ENCODE measurements at regions not wholly inside any gene's neighbourhood (a gene's known extent, or its start where the extent isn't known, plus 50 kb on each side); places are given as distances from the start of the nearest gene placed in this dataset.

GRCh38 chr13:40409278-40409677 lies 257.2 kb downstream of the FOXO1 start:
- no peak for DNase-seq (ENCODE audit: low read depth in 3 of 3)

DNA sequence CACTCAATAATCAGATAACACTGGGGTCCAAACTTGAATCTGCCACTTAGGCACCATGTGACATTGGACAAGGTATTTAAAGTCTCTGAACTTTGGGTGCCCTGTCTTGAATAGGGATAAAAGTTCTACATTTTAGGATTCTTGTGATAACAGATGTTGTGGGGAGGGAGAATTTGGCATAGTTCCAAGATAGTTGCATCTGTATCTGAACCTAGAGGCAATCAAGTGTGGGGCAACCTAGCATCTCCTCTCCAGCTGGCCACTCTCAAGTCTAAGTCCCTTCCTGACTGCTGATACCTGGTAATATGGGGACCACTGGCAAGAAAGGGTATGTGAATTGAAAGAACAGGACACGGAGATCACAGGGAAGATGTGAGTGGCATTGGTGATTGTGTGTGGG lies 256.1 kb downstream of the FOXO1 start:
- DNase-seq (ENCODE audit: low read depth in 3 of 3), result no peak

- DNase-seq (ENCODE audit: low read depth in 3 of 3), result no peak
Measured at GRCh38 chr13:40420160-40420740, 246.2 kb downstream of the FOXO1 start.

DNA sequence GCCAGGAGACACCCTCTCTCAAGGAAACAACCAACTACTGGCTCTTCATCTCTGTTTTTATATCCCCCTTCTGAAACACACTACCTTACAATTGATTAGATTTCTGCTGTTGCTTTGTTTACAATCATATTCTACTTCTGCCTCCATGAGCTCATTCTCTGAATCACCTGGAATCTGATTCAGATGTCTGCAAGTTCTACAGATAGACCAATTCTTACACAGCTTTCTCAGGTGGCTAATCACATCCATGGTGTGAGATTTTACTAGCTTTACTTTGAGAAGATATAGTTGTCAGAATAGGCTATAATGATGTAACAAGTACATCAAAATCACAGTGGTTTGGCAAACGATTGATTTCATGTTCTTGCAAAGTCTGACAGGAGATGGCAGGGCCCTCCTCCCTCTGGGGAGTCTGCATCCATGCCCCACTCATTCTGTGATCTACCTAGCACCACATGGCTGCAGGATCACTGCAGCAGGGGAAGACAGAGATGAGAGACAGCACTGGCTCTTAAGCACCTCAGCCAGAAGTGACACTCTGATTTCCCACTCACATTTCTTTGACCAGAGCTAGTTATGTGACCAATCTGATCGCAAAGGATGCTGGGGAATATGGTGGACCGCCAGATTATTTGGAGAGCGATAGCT lies 243.7 kb downstream of the FOXO1 start:
- no peak for DNase-seq (ENCODE audit: low read depth in 3 of 3)

DNA sequence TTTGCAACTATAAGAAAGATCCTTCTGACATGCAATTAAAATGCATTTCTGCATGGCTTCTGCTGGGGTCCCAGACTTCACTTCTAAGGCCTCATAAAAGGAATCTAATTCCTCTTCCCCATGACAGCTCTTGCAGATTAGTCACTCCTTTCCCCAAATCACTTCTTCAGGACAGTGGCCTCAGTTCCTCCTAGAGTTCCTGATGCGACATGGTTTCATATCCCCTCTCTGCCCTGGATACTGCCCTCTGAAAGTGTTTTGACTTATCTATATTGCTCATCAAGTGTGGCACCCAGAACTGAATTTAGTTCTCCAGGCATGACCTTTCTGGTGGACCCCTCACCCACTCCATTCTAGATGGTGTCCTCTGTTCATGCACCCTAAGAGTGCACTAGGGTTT lies 238.1 kb downstream of the FOXO1 start:
- DNase-seq (ENCODE audit: low read depth in 3 of 3), result no peak

DNA sequence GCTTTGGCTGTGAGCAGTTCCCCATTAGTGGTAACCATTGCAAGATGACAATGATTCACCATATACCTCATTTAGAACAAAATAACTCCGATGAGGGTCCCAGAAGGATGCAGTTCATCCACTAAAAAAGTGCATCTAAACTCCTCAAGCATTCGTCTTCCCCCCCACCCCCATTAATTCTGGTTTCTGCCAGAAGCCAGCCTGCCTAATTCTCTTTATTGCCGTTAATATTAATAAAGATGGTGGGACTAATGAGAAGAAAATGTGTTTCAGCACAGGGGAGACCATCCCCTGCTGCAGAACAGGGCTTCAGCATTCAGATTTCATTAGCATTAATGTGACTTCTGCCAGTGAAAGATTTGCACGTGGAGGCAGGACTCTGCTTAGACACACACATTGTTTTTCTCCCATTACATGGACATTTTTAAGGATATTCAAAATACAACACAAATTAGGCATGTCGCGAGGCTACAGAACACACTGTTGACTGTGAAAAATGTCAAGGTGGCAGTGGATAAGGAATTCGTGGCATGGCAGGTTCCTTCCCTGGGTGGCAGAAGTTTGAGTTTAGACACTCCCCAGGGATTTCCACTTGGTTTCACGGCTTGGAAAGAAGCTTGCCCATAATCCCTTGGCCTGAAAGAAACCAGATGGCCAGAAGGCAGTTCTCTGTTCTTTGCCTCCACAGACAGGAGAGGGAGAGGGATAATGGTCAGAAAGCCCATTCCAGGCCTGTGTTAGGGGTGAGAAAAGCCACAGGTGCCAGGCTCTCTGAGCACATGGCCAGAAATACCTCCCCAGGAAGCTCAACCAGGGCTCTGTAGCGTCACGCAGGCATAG lies 236.5 kb downstream of the FOXO1 start:
- DNase-seq (ENCODE audit: low read depth in 3 of 3), result no peak

- DNase-seq (ENCODE audit: low read depth in 3 of 3), result no peak
Measured at GRCh38 chr13:40432018-40432978, 234.1 kb downstream of the FOXO1 start.

- DNase-seq (ENCODE audit: low read depth in 3 of 3), result no peak
Measured at GRCh38 chr13:40433001-40433400, 233.4 kb downstream of the FOXO1 start.

DNA sequence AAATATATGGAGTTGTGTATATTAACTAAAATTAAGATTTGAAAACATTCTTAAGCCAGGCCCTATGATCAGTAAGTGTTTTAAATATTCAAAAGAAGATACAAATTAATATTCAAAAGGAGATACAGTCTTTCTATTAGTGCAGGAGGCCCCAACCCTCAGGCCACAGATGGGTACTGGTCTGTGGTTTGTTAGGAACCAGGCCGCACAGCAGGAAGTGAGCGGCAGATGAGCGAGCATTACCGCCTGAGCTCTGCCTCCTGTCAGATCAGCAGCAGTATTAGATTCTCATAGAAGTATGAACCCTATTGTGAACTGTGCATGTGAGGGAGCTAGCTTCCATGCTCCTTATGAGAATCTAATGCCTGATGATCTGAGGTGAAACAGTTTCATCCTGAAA lies 232.9 kb downstream of the FOXO1 start:
- peak in 1 of 3 experiments; percentile 12 for DNase-seq (ENCODE audit: low read depth in 3 of 3)

- no peak for DNase-seq (ENCODE audit: low read depth in 3 of 3)
Measured at GRCh38 chr13:40434516-40435397, 231.7 kb downstream of the FOXO1 start.

DNA sequence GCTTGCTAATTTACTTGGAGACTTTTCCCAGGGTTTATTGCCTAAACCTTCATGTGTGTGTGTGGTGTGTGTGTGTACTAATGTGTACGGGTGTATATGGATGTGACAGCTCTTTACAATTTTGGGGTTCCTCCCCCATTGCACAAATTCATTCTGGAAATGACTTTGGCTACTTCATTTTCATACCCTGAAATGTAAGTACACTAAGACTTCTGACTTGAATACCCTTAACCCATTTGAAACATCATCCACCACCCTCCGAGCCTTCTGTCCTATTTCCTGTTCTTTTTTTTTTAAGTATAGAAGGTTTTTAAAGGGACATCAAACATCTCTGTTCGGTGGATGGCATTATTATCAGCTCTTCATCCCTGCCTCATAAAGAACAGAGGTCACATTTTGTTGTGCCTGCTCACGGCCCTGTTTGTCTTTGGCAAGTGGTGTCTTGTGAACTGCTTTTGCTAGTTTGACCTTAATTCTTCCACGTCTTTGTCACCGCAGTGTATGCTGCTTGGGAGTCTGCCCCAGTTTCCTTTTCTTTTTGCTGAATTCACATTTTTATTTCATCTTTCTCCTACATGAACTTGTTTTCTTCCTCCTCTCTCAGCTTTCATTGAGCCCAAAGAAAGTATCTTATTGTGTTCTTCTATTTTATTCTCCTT lies 228.3 kb downstream of the FOXO1 start:
- DNase-seq (ENCODE audit: low read depth in 3 of 3), result no peak

DNA sequence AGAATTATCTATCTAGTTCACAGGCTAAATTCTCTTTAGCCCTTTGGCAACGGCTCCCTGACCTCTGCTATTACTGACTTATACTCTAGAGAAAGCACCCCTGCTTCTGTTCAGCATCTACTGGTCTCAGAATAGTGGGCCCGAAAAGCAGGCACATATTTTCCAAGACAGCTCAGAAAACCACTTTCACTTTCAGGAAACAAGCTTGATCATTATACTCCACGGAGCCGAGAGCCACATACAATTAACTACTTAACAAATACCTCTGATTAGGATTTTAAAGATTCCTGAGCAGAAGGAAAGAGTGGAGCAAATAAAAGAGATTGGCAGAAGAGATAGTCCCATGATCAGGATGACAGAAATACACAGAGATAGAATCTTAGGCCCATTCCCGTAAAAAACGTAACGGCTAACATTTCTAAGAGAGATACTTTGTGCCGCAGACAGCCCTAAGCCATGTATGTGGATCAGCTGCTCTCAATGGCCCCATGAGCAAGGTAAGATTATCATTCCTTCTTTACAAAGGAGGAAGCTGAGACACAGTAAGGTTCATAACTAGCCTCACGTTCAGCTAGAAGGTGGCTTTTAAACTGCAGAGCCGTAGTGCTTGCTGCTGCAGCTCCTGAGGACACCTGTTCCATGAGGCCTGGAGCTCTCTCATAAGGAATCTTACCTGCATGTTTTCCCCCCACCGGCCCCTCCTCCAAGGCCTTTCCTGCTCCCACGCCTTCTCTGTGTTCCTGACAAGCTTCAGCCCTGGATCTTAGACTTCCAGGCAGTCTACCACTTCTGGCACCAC lies 227.2 kb downstream of the FOXO1 start:
- peak in 1 of 3 experiments; percentile 14 for DNase-seq (ENCODE audit: low read depth in 3 of 3)

DNA sequence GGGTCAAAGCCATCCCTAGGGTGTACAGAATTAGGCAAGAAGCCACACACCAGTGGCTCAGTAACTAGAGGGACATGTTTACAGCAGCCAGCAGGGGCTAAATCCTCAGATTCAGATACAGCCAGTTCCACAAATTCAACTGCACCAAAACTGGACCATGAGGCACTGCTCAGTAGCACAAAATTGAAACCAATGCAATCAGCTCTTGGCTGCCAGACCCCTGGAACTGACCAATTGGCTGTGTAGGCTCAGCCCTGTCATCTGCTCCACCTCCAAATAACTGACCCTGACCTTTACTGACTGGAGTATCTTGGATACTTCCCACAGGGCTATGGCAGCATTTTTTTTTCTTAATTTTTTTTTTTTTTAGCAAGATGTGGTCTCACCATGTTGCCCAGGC lies 226.5 kb downstream of the FOXO1 start:
- DNase-seq (ENCODE audit: low read depth in 3 of 3), result no peak

DNA sequence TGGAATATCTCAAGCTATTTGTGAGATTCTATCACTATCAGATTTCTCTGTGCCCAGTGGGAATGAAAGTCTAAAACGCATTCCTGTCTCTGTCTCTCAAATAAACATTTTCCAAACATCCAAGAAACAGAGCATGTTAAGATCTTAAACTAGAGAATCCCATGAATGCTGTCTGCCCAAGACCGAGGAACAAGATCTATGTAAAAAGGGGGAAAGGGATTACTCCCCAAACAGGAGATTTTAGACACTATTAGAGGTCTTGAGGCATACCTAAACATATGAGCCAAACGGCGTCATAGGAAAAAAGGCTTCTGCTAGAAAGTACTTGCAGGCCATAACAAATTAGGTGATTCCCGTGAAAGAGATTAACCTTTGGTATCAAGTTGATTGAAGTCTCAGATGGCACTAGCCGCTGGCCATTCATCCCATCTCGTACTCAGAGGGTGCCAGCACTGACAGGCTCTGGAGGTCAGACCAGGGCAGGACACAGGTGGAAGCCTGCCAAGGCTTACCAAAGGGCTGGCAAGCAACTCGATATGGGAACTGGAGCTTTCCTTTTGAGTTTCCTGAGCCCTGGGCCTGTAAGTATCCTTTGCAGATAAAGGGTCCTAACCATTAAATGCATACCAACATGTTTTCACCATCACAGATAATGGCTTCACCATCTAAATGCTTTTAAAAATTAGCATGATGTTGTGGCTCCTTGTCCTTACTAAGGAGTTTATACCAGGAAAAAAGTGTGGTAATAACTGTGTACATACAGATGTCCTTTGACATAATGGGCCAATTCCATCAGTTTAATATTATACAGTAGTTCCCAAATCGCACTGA lies 225.2 kb downstream of the FOXO1 start:
- no peak for DNase-seq (ENCODE audit: low read depth in 3 of 3)

DNA sequence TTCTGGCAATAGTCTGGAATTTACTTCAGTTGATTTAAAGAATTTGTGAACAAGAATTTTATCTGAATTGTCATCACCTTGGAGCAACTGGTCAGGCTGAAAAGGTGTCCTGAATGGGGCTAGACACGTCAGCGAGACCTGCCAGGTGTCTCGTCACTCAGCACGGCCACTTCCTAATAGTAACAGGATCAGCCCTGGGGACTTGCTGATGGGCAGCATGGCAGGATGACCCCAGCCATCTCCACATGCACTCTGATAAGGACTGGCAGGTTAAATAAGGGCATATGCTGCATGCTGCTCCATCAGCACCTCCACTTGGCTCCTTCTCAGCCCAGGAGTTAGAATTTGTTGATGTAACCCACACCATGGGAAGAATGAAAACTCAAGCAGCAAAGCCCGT lies 224.2 kb downstream of the FOXO1 start:
- no peak for DNase-seq (ENCODE audit: low read depth in 3 of 3)

- DNase-seq (ENCODE audit: low read depth in 3 of 3), result no peak
Measured at GRCh38 chr13:40442826-40443225, 223.6 kb downstream of the FOXO1 start.

DNA sequence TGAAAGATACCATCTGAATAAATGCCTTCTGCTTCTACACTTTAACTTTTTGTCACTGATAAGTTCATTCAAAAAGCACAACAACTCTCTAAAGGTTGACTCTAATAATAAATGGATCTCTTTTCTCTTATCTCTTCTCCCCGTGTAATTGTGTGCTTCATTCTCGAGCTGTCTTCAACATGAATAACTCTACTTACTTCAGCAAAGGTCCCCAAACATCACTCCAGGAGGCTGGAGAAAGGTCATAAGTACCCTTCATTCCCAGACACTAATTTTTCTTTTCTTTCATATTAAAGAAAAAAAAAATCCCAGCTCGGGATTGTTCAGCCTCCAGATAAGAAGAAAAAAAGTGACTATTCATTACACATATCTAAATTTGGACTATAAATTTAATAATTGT lies 222.2 kb downstream of the FOXO1 start:
- DNase-seq (ENCODE audit: low read depth in 3 of 3), result no peak

GRCh38 chr13:40445557-40445990 lies 220.9 kb downstream of the FOXO1 start:
- no peak for DNase-seq (ENCODE audit: low read depth in 3 of 3)
